Skeletal muscle satellite cell (primary cell): ENCODE measurements at regions not wholly inside any gene's neighbourhood (a gene's known extent, or its start where the extent isn't known, plus 50 kb on each side); places are given as distances from the start of the nearest gene placed in this dataset.
"Not testable (repeated sequence)": the region's sequence is repeated elsewhere in the genome, so short reads cannot be mapped to it uniquely, and the experiment has no call there.

Experiments
- H3K27me3 ChIP-seq: 2 replicates; pipeline ENCODE4 v1.7.0; 2013; ENCODE audit warnings: low read length; ENCODE audit not compliant: control insufficient read depth, insufficient read depth
- H3K36me3 ChIP-seq: 2 replicates; pipeline ENCODE4 v1.7.0; 2013; ENCODE audit warnings: mild to moderate bottlenecking, control low read depth, low read length; ENCODE audit not compliant: insufficient read depth
- H3K4me1 ChIP-seq: 2 replicates; pipeline ENCODE4 v1.7.0; 2013; ENCODE audit warnings: low read length; ENCODE audit not compliant: control insufficient read depth, insufficient read depth
- H3K4me2 ChIP-seq: 2 replicates; pipeline ENCODE4 v1.7.0; 2013; ENCODE audit warnings: mild to moderate bottlenecking, low read length
- H3K4me3 ChIP-seq: 2 replicates; pipeline ENCODE4 v1.7.0; 2013; ENCODE audit warnings: low read length
- H3K9ac ChIP-seq: 2 replicates; pipeline ENCODE4 v1.7.0; 2013; ENCODE audit warnings: mild to moderate bottlenecking, low read depth, low read length, moderate library complexity
- H3K9me3 ChIP-seq: replicated peaks from 2 replicates; pipeline ENCODE4 v1.7.0; 2013; ENCODE audit warnings: mild to moderate bottlenecking, control low read depth, low read length

- H3K27me3 ChIP-seq: no peaks in the 10 kb centered on the region
- H3K4me3 ChIP-seq: no peak overlapping the region
- H3K9me3 ChIP-seq: no peaks in the 10 kb centered on the region
- no peaks in the 10 kb centered on the region for H3K36me3 ChIP-seq
- H3K9ac ChIP-seq: no peak overlapping the region
- peaks cover 4% of the 10 kb centered on the region for H3K4me1 ChIP-seq
- H3K4me2 ChIP-seq: no peak overlapping the region
Observed at GRCh38 chr5:154702477-154702876, 52.7 kb upstream of the LARP1 start.

- H3K9ac ChIP-seq, H3K36me3 ChIP-seq, H3K4me1 ChIP-seq, H3K4me3 ChIP-seq, H3K27me3 ChIP-seq, H3K9me3 ChIP-seq, H3K4me2 ChIP-seq: not testable (repeated sequence)
Observed at GRCh38 chr5:154701725-154702124, 53.5 kb upstream of the LARP1 start.

- no peaks in the 10 kb centered on the region for H3K36me3 ChIP-seq
- H3K4me2 ChIP-seq: no peak overlapping the region
- no peak overlapping the region for H3K4me3 ChIP-seq
- peaks cover 9% of the 10 kb centered on the region for H3K4me1 ChIP-seq
- H3K9ac ChIP-seq: no peak overlapping the region
- no peaks in the 10 kb centered on the region for H3K9me3 ChIP-seq
- no peaks in the 10 kb centered on the region for H3K27me3 ChIP-seq
Observed at GRCh38 chr5:154701181-154701580, 54.0 kb upstream of the LARP1 start.

- H3K4me3 ChIP-seq, H3K4me1 ChIP-seq, H3K27me3 ChIP-seq, H3K9me3 ChIP-seq, H3K4me2 ChIP-seq, H3K9ac ChIP-seq, H3K36me3 ChIP-seq: not testable (repeated sequence)
Observed at GRCh38 chr5:154700289-154700928, 54.8 kb upstream of the LARP1 start.

DNA sequence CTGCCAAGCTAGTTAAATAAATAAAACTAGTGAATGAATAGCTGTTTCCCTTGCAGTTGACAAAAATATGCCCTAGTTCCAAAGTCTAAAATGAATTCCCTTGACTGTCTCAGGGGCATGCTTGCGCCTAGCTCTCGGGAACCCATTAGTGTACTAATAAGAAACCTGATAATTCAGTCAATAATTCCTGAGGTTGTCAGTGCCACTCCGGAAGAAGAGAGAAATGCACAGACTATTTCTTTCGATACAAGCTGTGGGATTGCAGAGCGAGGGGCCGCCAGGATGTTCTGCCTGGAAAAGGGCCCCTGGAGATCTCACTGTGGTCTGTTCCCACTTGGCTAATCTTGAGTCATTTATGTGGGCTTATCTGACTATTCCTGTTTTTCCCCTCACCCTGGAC is 56.4 kb upstream of the LARP1 start:
- Histone ChIP-seq H3K4me1 (peaks cover 9% of the 10 kb centered on the region), H3K9me3 (no peaks in the 10 kb centered on the region), H3K9ac (no peak overlapping the region), H3K27me3 (no peaks in the 10 kb centered on the region), H3K4me2 (no peak overlapping the region), H3K4me3 (no peak overlapping the region), H3K36me3 (no peaks in the 10 kb centered on the region)

DNA sequence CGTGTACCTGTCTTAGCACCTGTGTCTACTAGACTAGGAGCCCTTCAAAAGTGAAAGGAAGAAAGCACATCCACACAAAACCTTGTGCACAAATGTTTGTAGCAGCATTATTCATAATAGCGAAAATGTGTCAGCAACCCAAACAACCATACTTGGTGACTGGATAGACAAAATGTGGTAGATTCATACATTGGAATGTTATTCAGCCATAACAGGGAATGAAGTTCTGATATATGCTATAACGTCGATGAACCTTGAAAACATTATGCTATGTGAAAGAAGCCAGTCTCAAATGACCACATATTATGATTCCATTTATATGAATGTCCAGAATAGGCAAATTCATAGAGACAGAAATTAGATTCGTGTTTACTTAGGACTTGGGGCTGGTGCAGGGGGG is 57.8 kb upstream of the LARP1 start:
- Histone ChIP-seq H3K4me2 (peak overlapping the region; percentile 46), H3K9ac (no peak overlapping the region), H3K27me3 (no peaks in the 10 kb centered on the region), H3K4me1 (peaks cover 12% of the 10 kb centered on the region), H3K4me3 (no peak overlapping the region), H3K9me3 (no peaks in the 10 kb centered on the region), H3K36me3 (no peaks in the 10 kb centered on the region)

GRCh38 chr5:154696891-154697290 is 58.3 kb upstream of the LARP1 start:
- no peak overlapping the region for H3K9ac ChIP-seq
- H3K4me3 ChIP-seq: no peak overlapping the region
- no peaks in the 10 kb centered on the region for H3K9me3 ChIP-seq
- H3K27me3 ChIP-seq: no peaks in the 10 kb centered on the region
- peak overlapping the region; percentile 34 for H3K4me2 ChIP-seq
- H3K36me3 ChIP-seq: no peaks in the 10 kb centered on the region
- H3K4me1 ChIP-seq: peaks cover 17% of the 10 kb centered on the region

DNA sequence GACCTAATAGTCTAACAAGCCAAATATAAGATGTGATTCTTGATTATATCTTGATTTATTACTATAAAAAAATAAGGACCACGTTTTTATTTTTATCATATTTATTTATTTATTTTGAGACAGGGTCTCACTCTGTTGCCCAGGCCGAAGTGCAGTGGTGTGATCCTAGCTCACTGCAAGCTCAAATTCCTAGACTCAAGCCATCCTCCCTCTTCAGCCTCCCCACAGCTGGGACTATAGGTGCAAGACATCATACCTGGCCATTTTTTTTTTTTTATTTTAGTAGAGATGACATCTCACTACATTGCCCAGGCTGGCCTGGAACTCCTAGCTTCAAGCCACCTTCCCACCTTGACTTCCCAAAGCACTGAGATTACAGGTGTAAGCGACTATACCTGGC is 61.0 kb upstream of the LARP1 start:
- H3K36me3 ChIP-seq: no peaks in the 10 kb centered on the region
- H3K4me2 ChIP-seq: no peak overlapping the region
- no peak overlapping the region for H3K4me3 ChIP-seq
- peaks cover 25% of the 10 kb centered on the region for H3K4me1 ChIP-seq
- no peak overlapping the region for H3K9ac ChIP-seq
- no peaks in the 10 kb centered on the region for H3K9me3 ChIP-seq
- H3K27me3 ChIP-seq: no peaks in the 10 kb centered on the region

GRCh38 chr5:154690488-154690887 is 64.7 kb upstream of the LARP1 start:
- H3K4me2 ChIP-seq: no peak overlapping the region
- peaks cover 17% of the 10 kb centered on the region for H3K4me1 ChIP-seq
- no peak overlapping the region for H3K4me3 ChIP-seq
- no peaks in the 10 kb centered on the region for H3K27me3 ChIP-seq
- H3K9ac ChIP-seq: no peak overlapping the region
- H3K36me3 ChIP-seq: no peaks in the 10 kb centered on the region
- H3K9me3 ChIP-seq: peaks cover 7% of the 10 kb centered on the region

DNA sequence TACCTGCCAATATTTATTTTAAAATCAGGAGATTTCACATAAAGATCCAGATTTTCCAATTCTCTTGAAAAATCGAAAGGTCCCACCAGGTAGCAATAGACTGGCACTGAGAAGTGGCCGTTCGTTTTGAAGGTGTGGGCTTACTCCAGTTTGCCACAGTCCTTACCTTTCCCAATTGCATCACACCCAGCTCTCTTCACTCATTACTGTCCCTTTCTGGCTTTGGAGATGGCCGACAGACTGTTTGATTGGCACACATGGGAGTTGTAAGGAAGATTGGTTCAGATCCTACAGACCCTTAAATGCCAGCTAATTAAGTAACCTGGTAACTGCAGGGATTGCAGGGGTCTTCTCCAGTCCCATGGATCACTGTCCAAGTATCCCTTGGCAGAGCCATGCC is 68.7 kb upstream of the LARP1 start:
- no peaks in the 10 kb centered on the region for H3K27me3 ChIP-seq
- no peaks in the 10 kb centered on the region for H3K36me3 ChIP-seq
- peaks cover 7% of the 10 kb centered on the region for H3K9me3 ChIP-seq
- no peak overlapping the region for H3K9ac ChIP-seq
- H3K4me1 ChIP-seq: peaks cover 15% of the 10 kb centered on the region
- no peak overlapping the region for H3K4me3 ChIP-seq
- no peak overlapping the region for H3K4me2 ChIP-seq

DNA sequence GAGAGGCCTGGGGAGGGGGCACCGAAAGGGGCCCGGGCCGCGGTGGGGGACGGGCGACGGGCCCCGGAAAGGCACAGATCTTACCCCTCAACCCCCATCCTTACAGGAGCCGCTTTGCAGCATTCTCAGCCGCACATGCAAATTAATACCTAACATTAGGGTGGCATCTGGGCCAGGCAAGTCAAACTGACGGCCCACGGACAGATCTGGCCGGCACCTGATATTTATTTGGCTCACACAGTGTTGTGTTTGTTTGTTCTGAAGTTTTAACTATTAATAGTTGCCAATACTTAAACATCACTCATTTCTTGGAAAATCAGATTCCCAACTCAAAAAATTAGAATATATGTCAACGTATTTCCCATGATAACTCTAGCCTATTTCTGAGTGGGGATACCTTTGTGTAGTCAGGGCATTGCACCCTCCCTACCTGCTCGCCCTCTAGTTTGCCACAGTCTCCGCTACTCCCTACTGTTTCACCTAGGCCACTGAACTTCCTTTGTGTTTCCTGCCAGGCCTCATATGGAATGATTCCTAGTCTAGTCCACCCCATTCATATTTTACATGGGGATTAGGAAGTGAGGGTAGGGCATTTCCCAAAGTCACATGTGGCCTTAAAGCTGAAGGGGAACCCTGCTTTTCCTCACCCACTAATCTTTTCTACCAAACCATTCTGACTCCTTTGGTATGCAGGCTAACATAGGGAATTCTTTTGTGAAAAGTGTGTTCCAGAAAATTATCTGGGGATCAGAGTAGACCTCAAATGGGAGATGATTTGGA is 71.9 kb upstream of the LARP1 start:
- H3K9ac ChIP-seq: peak overlapping the region; percentile 75
- peak overlapping the region; percentile 75 for H3K4me3 ChIP-seq

DNA sequence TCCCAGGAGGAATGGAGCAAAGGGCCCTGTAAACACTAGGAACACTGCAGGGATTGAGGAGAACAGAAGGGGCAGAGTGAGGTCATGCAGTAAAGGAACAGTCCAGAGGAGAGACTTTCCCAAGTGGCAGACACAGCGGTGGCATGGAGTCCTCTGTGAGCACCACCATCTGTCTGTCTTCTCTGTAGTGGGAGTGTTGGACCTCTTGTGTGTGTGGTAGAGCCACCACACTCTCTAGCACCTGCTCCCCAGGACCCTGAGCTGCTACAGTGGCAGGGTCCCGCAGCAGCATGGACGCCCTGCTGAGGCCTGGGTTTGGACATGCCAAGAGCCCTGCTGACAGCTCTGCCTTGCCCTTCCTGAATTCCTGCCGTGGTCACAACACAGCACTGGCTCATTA is 75.7 kb upstream of the LARP1 start:
- no peaks in the 10 kb centered on the region for H3K9me3 ChIP-seq
- H3K4me1 ChIP-seq: peaks cover 11% of the 10 kb centered on the region
- H3K4me2 ChIP-seq: no peak overlapping the region
- no peaks in the 10 kb centered on the region for H3K36me3 ChIP-seq
- H3K4me3 ChIP-seq: no peak overlapping the region
- H3K27me3 ChIP-seq: no peaks in the 10 kb centered on the region
- H3K9ac ChIP-seq: no peak overlapping the region

More for the DNA sequence above, 71.9 kb upstream of the LARP1 start:
- H3K36me3 ChIP-seq: no peaks in the 10 kb centered on the region
- no peaks in the 10 kb centered on the region for H3K27me3 ChIP-seq
- peak overlapping the region; percentile 87 for H3K4me2 ChIP-seq
- peaks cover 11% of the 10 kb centered on the region for H3K4me1 ChIP-seq
- peaks cover 7% of the 10 kb centered on the region for H3K9me3 ChIP-seq
